Activated T-cell treated with anti-CD3 and anti-CD28 coated beads for 24 hours (primary cell): ENCODE measurements at regions not wholly inside any gene's neighbourhood (a gene's known extent, or its start where the extent isn't known, plus 50 kb on each side); places are given as distances from the start of the nearest gene placed in this dataset.

ENCODE experiments used
- DNase-seq: peaks from one replicate; pipeline ENCODE4 v3.0.0-alpha.2; 2020; ENCODE audit warnings: low read depth

DNA sequence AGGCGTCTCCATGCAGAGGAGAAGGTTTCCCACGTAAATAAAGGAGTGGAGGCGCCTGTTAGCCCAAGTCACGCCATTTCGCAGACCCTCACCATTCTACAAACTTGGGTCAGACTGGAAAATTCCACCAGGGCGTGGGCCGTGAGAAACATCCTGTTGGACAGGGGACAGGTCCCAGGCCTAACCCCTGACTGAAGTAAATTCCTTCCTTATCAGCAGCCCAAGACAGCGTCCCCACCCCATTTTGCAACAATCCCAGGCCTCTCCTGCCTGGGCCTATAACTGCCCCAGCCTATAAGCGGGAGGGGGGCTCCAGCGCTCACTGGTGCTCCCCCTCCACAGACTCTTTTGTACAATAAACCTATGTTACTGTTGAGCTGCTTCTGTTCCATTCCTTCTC is 57.3 kb upstream of the CBLN2 start:
- DNase-seq: no peak
